ENCODE measurements at regions not wholly inside any gene's neighbourhood (a gene's known extent, or its start where the extent isn't known, plus 50 kb on each side); places are given as distances from the start of the nearest gene placed in this dataset.
A peak's percentile ranks its signal among the peaks of the same experiment; 100 is the strongest.

- H3K4me3 ChIP-seq, result no peak overlapping the region
- peaks cover 3 to 19% of the 10 kb centered on the region in 2 donors for H3K4me1 ChIP-seq
- no peak overlapping the region for H3K27ac ChIP-seq
- no peak for DNase-seq (ENCODE audit: low spot score in 2 of 2)
- intact Hi-C loops (cut with DNase I), result no loop called here
- no peaks in the 10 kb centered on the region for H3K36me3 ChIP-seq
- H3K27me3 ChIP-seq, result no peaks in the 10 kb centered on the region
- TF ChIP-seq CTCF (IDR thresholded peaks at IDR 0.05), result no peak
- no peaks in the 10 kb centered on the region for H3K9me3 ChIP-seq
Measured at GRCh38 chr9:89929315-89929672, 324.5 kb downstream of the GADD45G start.

- Histone ChIP-seq H3K27ac (no peak overlapping the region), H3K9me3 (no peaks in the 10 kb centered on the region), H3K36me3 (no peaks in the 10 kb centered on the region), H3K27me3 (no peaks in the 10 kb centered on the region), H3K4me1 (peaks cover 3 to 19% of the 10 kb centered on the region in 2 donors), H3K4me3 (no peak overlapping the region)
- intact Hi-C loops (cut with DNase I), result no loop called here
- no peak for TF ChIP-seq CTCF (IDR thresholded peaks at IDR 0.05)
- DNase-seq (ENCODE audit: low spot score in 2 of 2), result no peak
Measured at GRCh38 chr9:89929673-89930480, 325.1 kb downstream of the GADD45G start.

- H3K27ac ChIP-seq, result peak overlapping the region; percentile 35 to 45
- H3K4me1 ChIP-seq, result peaks cover 3 to 12% of the 10 kb centered on the region in 2 donors
- H3K4me3 ChIP-seq, result no peak overlapping the region
- intact Hi-C loops (cut with DNase I), result loop anchor here (2.0 kb wide), 1 partner anchor 67 kb away; no protein-coding TSS in a partner anchor
- H3K27me3 ChIP-seq, result no peaks in the 10 kb centered on the region
- DNase-seq (ENCODE audit: low spot score in 2 of 2), result peak in 1 of 2 donors; percentile 74
- TF ChIP-seq CTCF (IDR thresholded peaks at IDR 0.05), result no peak
- no peaks in the 10 kb centered on the region for H3K9me3 ChIP-seq
- H3K36me3 ChIP-seq, result no peaks in the 10 kb centered on the region
Measured at GRCh38 chr9:89933578-89933977, 328.8 kb downstream of the GADD45G start.

- Histone ChIP-seq H3K36me3 (no peaks in the 10 kb centered on the region), H3K27me3 (no peaks in the 10 kb centered on the region), H3K4me3 (no peak overlapping the region), H3K27ac (no peak overlapping the region), H3K4me1 (peaks cover 3 to 12% of the 10 kb centered on the region in 2 donors), H3K9me3 (no peaks in the 10 kb centered on the region)
- TF ChIP-seq CTCF (IDR thresholded peaks at IDR 0.05), result no peak
- intact Hi-C loops (cut with DNase I), result no loop called here
- DNase-seq (ENCODE audit: low spot score in 2 of 2), result no peak
Measured at GRCh38 chr9:89935115-89935514, 330.3 kb downstream of the GADD45G start.

- intact Hi-C loops (cut with DNase I), result no loop called here
- Histone ChIP-seq H3K4me3 (no peak overlapping the region), H3K27me3 (no peaks in the 10 kb centered on the region), H3K36me3 (no peaks in the 10 kb centered on the region), H3K27ac (no peak overlapping the region), H3K9me3 (no peaks in the 10 kb centered on the region), H3K4me1 (peaks cover 3 to 13% of the 10 kb centered on the region in 2 donors)
- TF ChIP-seq CTCF (IDR thresholded peaks at IDR 0.05), result no peak
- no peak for DNase-seq (ENCODE audit: low spot score in 2 of 2)
Measured at GRCh38 chr9:89935801-89936200, 331.0 kb downstream of the GADD45G start.

All from ascending aorta (tissue), 2 donors.